ENCODE measurements at regions not wholly inside any gene's neighbourhood (a gene's known extent, or its start where the extent isn't known, plus 50 kb on each side); places are given as distances from the start of the nearest gene placed in this dataset.

- FAIRE-seq: no peak
- TF ChIP-seq, protein P1, sequence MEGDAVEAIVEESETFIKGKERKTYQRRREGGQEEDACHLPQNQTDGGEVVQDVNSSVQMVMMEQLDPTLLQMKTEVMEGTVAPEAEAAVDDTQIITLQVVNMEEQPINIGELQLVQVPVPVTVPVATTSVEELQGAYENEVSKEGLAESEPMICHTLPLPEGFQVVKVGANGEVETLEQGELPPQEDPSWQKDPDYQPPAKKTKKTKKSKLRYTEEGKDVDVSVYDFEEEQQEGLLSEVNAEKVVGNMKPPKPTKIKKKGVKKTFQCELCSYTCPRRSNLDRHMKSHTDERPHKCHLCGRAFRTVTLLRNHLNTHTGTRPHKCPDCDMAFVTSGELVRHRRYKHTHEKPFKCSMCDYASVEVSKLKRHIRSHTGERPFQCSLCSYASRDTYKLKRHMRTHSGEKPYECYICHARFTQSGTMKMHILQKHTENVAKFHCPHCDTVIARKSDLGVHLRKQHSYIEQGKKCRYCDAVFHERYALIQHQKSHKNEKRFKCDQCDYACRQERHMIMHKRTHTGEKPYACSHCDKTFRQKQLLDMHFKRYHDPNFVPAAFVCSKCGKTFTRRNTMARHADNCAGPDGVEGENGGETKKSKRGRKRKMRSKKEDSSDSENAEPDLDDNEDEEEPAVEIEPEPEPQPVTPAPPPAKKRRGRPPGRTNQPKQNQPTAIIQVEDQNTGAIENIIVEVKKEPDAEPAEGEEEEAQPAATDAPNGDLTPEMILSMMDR (IDR thresholded peaks at IDR 0.05; ENCODE audit: insufficient read depth, missing control alignments): no peak
- DNase-seq (ENCODE audit: insufficient read length, low spot score): no peak
Measured at GRCh38 chr6:170025935-170026750, 264.7 kb downstream of the DLL1 start.

DNA sequence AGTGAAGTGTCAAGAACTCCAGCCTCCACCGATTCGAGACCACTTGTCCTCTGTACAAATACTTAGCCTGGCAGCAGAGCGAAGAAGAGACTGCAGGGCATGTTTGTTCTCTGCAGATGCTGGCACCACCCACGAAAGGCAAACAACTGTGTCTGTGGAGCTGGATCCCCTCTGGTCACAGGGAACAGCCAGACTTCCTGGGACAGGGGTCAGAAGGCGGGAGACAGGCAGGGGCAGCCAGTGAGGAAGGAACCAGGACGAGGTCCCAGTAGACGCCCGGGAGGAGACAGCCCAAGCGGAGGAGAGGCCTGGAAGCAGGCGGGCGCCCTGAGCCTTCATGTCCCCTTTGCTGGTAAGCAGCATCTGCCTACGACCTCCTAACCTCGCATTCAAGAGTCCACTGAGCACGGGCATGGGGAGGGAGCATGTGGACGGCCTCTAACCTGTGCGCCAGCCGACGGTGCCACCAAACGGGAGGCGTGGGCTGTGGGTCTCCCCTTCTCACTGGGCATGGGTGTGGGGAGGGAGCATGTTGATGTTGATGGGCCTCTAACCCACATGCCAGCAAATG is 265.5 kb downstream of the DLL1 start:
- FAIRE-seq (no peak), DNase-seq (ENCODE audit: insufficient read length, low spot score) (no peak)
- TF ChIP-seq, protein P1 (IDR thresholded peaks at IDR 0.05; ENCODE audit: insufficient read depth, missing control alignments): no peak

DNA sequence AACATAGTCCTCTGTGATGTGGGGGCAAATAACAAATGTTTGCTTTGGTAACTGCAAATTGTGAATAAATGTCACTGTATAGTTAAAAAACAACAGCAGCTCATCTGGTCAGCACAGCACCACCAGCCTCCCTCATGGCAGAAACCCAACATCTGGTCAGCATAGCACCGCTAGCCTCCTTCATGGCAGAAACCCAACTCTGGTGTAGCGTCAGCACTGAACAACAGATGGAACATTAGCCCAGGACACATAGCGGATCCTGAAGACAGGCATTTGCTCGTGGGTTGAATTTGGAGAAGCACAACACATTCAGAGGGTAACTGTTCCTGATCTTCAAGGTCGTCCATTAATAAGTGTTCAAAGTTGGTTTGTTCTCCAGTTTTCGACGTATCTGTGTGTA is 265.9 kb downstream of the DLL1 start:
- FAIRE-seq (no peak), DNase-seq (ENCODE audit: insufficient read length, low spot score) (no peak)
- TF ChIP-seq, protein P1 (IDR thresholded peaks at IDR 0.05; ENCODE audit: insufficient read depth, missing control alignments): no peak

DNA sequence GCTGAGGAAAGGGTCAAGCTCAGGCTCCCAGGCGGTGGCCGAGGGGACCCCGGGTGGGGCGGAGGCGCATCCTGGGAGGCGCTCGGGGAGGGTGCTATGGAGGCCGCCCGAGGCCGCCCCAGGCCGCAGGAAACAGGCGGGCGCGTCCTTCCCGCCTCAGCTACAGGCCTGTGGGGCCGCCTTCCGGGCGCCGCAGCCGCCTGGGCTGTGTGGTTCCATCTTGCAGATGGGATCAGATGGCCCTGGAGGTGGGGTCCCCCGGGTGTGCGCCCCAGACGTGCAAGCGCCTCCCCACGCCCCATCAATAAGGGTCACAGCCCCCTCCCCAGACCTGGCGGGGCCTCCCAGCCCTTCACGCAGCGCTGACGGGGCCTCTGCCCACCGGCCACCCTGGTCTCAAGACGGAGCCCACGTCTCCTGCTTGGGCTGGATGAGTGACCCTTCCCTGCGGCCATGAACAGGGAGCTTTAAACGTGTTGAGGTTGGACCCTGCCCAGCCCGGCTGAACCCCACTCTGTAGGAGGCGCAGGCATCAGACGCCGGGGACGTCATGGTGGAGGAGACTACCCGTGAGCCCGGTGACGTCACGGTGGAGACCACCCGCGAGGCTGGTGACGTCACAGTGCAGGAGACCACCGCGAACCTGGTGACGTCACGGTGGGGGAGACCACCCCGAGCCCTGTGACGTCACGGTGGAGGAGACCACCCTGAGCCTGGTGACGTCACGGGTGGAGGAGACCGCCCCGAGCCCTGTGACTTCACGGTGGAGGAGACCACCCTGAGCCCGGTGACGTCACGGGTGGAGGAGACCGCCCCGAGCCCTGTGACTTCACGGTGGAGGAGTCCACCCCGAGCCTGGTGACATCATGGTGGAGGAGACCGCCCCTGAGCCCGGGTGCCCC is 267.0 kb downstream of the DLL1 start:
- no peak for DNase-seq (ENCODE audit: insufficient read length, low spot score)
- no peak for FAIRE-seq
- TF ChIP-seq, protein P1 (IDR thresholded peaks at IDR 0.05; ENCODE audit: insufficient read depth, missing control alignments): no peak

DNA sequence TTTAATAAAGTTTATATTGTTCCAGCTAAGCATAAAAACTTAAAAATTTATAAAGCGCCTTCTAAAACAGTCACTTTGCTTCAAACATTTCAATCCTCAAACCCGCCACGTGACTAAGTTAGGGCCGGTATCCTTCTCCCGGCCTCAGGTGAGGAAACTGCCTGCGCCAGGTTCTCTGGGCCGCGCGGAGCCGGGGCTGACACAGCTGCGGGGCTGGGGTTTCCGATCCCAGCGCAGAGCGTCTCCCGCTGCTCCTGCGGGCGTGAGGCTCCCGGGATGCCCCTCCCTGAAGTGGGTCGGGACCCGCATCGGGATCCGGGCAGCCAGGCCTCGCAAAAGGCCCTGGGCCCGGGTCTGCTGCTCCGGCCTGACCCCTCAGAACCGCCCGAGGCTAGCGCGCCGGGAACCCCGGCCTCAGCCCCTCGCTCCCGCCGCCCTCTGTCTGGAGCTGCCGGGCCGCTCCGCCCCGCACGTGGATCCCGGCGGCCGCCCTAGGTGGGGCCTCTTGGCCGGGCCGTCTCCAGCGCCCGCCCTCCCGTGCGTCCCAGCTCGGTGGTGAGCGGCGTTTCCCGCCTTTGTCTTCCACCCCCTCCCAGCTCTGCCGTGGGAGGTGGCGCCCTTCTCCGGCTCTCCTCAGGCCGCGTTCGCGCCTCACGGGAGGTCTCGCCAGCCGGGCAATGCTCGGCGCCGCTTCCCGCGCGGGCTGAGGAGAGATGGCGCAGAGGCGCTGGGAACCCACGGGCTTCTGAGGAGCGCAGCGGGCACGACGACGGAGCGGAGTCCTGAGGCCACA is 267.9 kb downstream of the DLL1 start:
- no peak for FAIRE-seq

GRCh38 chr6:170022291-170022722 is 268.6 kb downstream of the DLL1 start:
- FAIRE-seq (no peak), DNase-seq (ENCODE audit: insufficient read length, low spot score) (no peak)
- TF ChIP-seq, protein P1 (IDR thresholded peaks at IDR 0.05; ENCODE audit: insufficient read depth, missing control alignments): no peak

More for the DNA sequence above, 267.9 kb downstream of the DLL1 start:
- no peak for DNase-seq (ENCODE audit: insufficient read length, low spot score)
- TF ChIP-seq, protein P1 (IDR thresholded peaks at IDR 0.05; ENCODE audit: insufficient read depth, missing control alignments): no peak
